ENCODE measurements at regions not wholly inside any gene's neighbourhood (a gene's known extent, or its start where the extent isn't known, plus 50 kb on each side); places are given as distances from the start of the nearest gene placed in this dataset.

DNA sequence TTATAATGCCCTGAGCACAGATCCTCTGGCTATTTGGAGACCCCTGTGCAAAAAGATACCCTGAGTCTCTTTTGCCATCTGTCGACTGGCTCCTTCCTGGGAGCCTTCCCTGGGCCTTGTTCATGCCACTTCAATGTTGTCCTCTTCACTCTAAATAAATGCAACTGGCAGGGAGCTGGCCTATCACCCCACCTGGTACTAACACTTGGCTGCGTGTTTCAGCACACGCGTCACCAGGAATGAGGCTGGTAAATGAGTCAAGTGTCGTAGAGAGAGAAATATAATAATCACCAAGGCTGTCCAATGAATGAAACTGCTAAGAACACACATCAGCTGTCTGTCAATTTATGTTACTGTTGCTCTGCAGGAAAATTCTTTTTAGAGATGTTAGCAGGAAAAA is 374.6 kb upstream of the JARID2 start:
- intact Hi-C loops (cut with micrococcal nuclease): no loop called here
- Mint-ChIP-seq H3K4me1 (peaks cover 30% of the 10 kb centered on the region), H3K36me3 (ENCODE audit: low read depth) (no peaks in the 10 kb centered on the region), H3K4me3 (no peak overlapping the region), H3K27me3 (no peaks in the 10 kb centered on the region), H3K27ac (no peak overlapping the region), H3K9me3 (no peaks in the 10 kb centered on the region)
- DNase-seq: no peak
- ATAC-seq (ENCODE audit: low read depth): no peak
- TF ChIP-seq, protein P1, sequence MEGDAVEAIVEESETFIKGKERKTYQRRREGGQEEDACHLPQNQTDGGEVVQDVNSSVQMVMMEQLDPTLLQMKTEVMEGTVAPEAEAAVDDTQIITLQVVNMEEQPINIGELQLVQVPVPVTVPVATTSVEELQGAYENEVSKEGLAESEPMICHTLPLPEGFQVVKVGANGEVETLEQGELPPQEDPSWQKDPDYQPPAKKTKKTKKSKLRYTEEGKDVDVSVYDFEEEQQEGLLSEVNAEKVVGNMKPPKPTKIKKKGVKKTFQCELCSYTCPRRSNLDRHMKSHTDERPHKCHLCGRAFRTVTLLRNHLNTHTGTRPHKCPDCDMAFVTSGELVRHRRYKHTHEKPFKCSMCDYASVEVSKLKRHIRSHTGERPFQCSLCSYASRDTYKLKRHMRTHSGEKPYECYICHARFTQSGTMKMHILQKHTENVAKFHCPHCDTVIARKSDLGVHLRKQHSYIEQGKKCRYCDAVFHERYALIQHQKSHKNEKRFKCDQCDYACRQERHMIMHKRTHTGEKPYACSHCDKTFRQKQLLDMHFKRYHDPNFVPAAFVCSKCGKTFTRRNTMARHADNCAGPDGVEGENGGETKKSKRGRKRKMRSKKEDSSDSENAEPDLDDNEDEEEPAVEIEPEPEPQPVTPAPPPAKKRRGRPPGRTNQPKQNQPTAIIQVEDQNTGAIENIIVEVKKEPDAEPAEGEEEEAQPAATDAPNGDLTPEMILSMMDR (IDR thresholded peaks at IDR 0.05): no peak
- CTCF ChIA-PET: interaction anchor here (0.7 kb wide), 1 partner anchor 167 kb away, joined by 3 read pairs; no protein-coding TSS in a partner anchor
- POLR2A ChIA-PET: no interaction called here

GRCh38 chr6:14873101-14873500 is 372.8 kb upstream of the JARID2 start:
- Mint-ChIP-seq H3K4me3 (no peak overlapping the region), H3K9me3 (no peaks in the 10 kb centered on the region), H3K27me3 (no peaks in the 10 kb centered on the region), H3K27ac (no peak overlapping the region), H3K36me3 (ENCODE audit: low read depth) (no peaks in the 10 kb centered on the region), H3K4me1 (peaks cover 42% of the 10 kb centered on the region)
- ATAC-seq (ENCODE audit: low read depth) (no peak), DNase-seq (no peak)
- intact Hi-C loops (cut with micrococcal nuclease): no loop called here
- TF ChIP-seq, protein P1 (IDR thresholded peaks at IDR 0.05): no peak
- ChIA-PET CTCF (no interaction called here), POLR2A (no interaction called here)

DNA sequence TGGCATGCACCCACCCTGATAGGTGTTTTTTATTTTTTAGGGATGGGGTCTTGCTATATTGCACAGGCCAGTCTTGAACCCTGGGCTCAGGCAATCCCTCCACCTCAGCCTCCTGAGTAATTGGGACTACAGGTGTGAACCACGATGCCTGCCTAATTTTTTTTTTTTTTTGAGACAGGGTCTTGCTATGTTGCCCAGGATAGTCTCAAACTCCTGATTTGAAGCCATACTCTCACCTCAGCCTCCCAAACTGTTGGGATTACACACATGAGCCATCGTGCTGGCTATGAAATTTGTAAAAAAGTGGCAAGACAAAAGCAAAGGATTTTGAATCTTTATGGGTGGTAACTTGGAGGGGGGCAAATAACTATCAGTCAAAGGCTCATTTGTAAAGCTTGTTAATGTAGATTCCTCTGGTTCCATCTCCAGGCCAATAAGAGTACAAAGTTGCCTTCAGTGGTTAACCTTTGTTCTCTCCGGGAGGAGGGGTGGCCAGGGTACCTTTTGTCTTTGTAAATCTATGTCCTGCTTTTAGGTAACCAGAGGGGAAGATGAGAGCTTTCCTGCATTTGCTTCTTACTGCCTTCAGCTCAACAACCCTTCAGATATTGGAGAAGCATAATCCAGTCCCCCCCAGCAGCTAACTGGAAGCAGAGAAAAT is 372.0 kb upstream of the JARID2 start:
- no peaks in the 10 kb centered on the region for H3K27me3 Mint-ChIP-seq
- H3K36me3 Mint-ChIP-seq (ENCODE audit: low read depth): no peaks in the 10 kb centered on the region
- intact Hi-C loops (cut with micrococcal nuclease): no loop called here
- no peak for DNase-seq
- H3K4me1 Mint-ChIP-seq: peaks cover 44% of the 10 kb centered on the region
- POLR2A ChIA-PET: interaction anchor here (0.5 kb wide), 1 partner anchor 375 kb away, joined by 4 read pairs; no protein-coding TSS in a partner anchor
- ATAC-seq (ENCODE audit: low read depth): no peak
- no peak overlapping the region for H3K27ac Mint-ChIP-seq
- CTCF ChIA-PET: interaction anchor here (0.7 kb wide), 1 partner anchor 323 kb away, joined by 3 read pairs; no protein-coding TSS in a partner anchor
- TF ChIP-seq, protein P1 (IDR thresholded peaks at IDR 0.05): no peak
- H3K9me3 Mint-ChIP-seq: no peaks in the 10 kb centered on the region
- no peak overlapping the region for H3K4me3 Mint-ChIP-seq

DNA sequence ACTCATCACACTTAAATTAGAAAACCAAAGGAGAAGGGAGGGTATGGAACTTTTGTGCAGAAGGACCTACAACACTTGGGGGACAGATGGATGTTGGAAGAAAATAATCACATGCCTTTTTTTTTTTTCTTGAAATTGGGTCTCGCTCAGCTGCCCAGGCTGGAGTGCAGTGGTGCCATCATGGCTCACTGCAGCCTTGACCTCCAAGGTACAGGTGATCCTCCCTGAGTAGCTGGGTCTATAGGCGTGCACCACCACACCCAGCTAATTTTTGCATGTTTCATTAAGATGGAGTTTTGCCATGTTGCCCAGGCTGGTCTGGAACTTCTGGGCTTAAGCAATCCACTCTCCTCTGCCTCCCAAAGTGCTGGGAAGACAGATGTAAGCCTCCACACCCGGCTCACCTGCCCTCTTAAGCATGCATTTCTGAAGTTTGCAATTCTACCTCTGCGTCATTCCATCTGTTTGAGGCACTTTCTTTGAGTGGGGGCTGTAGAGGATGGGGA is 370.8 kb upstream of the JARID2 start:
- ATAC-seq (ENCODE audit: low read depth): no peak
- no peak for DNase-seq
- ChIA-PET POLR2A (no interaction called here), CTCF (no interaction called here)
- Mint-ChIP-seq H3K27me3 (no peaks in the 10 kb centered on the region), H3K27ac (no peak overlapping the region), H3K4me1 (peaks cover 42% of the 10 kb centered on the region), H3K4me3 (no peak overlapping the region), H3K36me3 (ENCODE audit: low read depth) (no peaks in the 10 kb centered on the region), H3K9me3 (no peaks in the 10 kb centered on the region)
- intact Hi-C loops (cut with micrococcal nuclease): loop anchor here (5.0 kb wide), 2 partner anchors 213 to 372 kb away; partner anchors contain the start of gene JARID2
- TF ChIP-seq, protein P1 (IDR thresholded peaks at IDR 0.05): no peak

DNA sequence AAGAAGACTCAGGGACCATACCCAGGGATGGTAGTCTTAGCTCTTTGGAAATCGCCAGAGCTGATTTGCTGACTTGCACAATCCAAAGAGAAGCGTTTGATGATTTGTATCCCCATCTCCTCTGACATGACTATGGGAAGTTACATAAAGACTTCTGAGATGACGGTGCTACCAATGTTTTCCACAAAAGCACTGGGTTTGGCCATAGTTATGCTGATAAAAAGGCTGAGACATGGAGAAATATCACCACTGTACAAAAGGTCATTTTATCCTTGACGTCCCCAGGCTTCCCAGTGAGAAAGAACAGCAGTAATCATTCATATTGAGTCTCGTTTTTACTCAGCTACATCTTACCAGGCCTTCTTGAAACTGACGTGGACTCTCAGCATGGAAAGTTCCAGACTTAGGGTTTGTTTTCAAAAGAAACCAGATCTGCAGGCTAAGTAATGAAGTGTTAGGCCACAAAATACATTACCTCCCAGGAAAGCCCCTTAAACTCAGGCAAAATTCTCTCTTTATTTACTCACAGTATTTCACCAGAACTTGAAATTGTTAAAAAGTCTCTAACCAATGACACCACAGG is 370.3 kb upstream of the JARID2 start:
- Mint-ChIP-seq H3K27ac (peak overlapping the region; percentile 53), H3K4me3 (no peak overlapping the region), H3K27me3 (no peaks in the 10 kb centered on the region), H3K4me1 (peaks cover 42% of the 10 kb centered on the region), H3K36me3 (ENCODE audit: low read depth) (no peaks in the 10 kb centered on the region), H3K9me3 (no peaks in the 10 kb centered on the region)
- ATAC-seq (ENCODE audit: low read depth): no peak
- ChIA-PET POLR2A (no interaction called here), CTCF (no interaction called here)
- DNase-seq: no peak
- intact Hi-C loops (cut with micrococcal nuclease): loop anchor here (2.0 to 5.0 kb wide), 3 partner anchors 213 to 372 kb away; partner anchors contain the start of gene JARID2
- TF ChIP-seq, protein P1 (IDR thresholded peaks at IDR 0.05): no peak

Data from activated B cell treated with CpG ODN at 0.5 μM for 24 hours (primary cell).